GM18511 (cell line): ENCODE measurements at regions not wholly inside any gene's neighbourhood (a gene's known extent, or its start where the extent isn't known, plus 50 kb on each side); places are given as distances from the start of the nearest gene placed in this dataset.
"Not testable (repeated sequence)": the region's sequence is repeated elsewhere in the genome, so short reads cannot be mapped to it uniquely, and the experiment has no call there.

Experiments used
- ATAC-seq: cut with Tn5 transposase; IDR thresholded peaks from one replicate; pipeline ENCODE4 v1.9.1; 2021; ENCODE audit warnings: mild to moderate bottlenecking, moderate library complexity; ENCODE audit not compliant: unreplicated experiment

GRCh38 chr4:169934794-169935429 is 91.3 kb downstream of the MFAP3L start:
- no peak for ATAC-seq

DNA sequence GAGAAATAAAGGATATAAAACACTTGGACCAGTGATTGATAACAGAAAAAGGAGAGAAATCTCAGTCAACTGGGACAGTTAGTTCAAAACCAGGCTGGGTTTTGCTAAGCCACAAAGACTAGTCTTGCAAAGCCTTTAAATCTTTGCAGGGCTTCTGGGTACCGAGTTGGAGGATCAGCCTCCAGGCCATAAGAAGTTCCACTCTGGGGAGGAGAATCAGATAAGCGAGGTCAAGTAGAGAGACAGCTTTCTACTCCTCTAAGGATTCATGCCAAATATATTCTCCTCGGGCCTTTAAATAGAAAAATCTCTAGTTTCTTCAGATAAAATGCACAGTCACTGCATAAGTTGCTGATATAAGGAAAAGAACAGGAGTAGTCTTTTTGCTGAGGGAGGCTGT is 92.7 kb downstream of the MFAP3L start:
- no peak for ATAC-seq

DNA sequence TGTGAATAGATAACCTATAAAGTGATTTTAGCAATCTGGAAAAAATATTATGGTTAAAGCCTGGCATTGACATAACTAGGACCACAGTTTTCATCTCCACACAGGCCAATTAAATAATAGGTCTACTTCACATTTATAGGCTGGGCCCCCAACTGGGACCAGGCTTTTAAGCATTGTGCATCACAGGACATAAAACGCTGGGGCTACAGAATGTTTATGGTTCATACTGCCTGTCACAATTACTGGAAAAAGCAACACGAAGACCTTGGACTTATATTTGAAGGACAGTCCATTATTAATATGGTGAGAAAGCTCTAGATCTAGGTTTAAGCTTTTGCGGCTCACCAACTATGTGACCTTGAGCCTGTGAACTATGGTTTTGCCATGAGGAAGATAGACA is 94.2 kb downstream of the MFAP3L start:
- no peak for ATAC-seq

DNA sequence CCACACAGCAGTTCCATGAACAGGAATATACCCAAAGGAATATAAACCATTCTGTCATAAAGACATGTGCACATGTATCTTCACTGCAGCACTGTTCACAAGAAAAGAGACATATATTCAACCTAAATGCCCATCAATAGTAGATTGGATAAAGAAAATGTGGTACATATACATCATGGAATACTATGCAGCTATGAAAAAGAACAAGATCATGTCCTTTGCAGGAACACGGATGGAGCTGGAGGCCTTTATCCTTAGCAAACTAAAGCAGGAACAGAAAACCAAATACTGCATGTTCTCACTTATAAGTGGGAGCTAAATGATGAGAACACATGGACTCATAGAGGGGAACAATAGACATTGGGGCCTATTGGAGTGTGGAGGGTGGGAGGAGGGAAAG is 95.4 kb downstream of the MFAP3L start:
- not testable (repeated sequence) for ATAC-seq

DNA sequence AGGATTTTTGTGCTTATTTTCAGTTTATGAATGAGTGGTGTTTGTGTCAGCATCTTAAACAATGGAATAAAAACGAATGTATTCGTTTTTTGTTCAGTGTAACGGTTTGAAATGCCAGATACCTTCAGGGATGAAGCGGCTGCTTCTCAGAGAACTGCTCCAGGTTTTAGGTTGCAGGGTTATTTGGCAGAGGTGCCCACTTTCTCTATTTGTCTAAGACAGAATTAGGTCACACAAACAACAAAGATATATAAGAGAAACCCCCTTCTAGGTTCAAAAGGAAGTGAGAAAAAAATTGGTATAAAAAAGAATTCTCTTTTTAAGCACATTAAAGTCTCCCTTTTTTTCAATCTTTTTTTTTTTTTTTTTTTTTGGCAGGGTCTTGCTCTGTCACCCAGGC is 98.9 kb downstream of the MFAP3L start:
- no peak for ATAC-seq

- no peak for ATAC-seq
These were observed 100.5 kb downstream of the MFAP3L start for GRCh38 chr4:169925678-169926077.

- ATAC-seq, result no peak
These were observed 103.4 kb downstream of the MFAP3L start for GRCh38 chr4:169922632-169923276.

DNA sequence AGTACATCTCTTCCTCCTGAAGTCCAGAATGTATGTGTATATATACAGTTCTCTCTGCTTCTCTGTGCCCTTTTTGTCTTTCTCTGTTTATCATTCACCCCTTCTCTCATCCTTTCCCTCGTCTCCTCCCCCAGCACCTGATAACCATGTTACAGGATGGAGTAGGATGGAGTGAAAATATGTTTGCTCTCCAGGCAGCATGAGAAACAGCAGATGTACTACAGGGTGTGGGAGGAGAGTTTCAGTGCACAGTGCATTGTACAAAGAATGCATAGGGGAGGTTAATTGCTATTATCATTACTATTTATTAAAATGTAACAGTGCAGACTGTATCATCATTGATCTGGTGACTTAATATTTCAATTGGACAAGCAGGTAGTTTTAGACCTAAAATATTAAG is 104.5 kb downstream of the MFAP3L start:
- ATAC-seq, result no peak

- no peak for ATAC-seq
These were observed 105.0 kb downstream of the MFAP3L start for GRCh38 chr4:169921237-169921636.

- ATAC-seq, result not testable (repeated sequence)
These were observed 106.7 kb downstream of the MFAP3L start for GRCh38 chr4:169919194-169920124.

- ATAC-seq, result no peak
These were observed 110.7 kb downstream of the MFAP3L start for GRCh38 chr4:169915545-169915944.

DNA sequence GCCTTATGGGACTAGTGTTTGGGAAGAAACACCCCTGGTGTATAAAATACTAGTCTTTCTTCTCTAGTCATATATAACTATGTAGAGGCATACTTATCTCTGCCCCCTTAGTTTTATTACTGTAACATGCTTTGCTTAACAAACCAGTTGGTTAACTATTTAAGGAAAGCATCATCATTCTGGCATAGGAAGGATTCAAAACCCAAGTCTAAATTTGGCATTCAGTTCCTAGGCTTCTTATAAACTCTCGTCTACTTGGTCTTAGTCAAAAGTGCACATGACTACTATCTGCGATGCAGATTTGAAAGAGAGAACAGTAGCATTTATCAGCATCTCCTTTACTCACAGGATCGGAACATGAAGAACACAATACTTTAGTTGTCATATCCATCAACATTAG is 111.3 kb downstream of the MFAP3L start:
- ATAC-seq, result no peak

- no peak for ATAC-seq
These were observed 113.2 kb downstream of the MFAP3L start for GRCh38 chr4:169912996-169913395.

GRCh38 chr4:169909897-169910296 is 116.3 kb downstream of the MFAP3L start:
- ATAC-seq, result no peak

- ATAC-seq, result no peak
These were observed 116.7 kb downstream of the MFAP3L start for GRCh38 chr4:169909479-169909878.

GRCh38 chr4:169907705-169908104 is 118.5 kb downstream of the MFAP3L start:
- ATAC-seq, result no peak

GRCh38 chr4:169906821-169907220 is 119.4 kb downstream of the MFAP3L start:
- ATAC-seq, result no peak

DNA sequence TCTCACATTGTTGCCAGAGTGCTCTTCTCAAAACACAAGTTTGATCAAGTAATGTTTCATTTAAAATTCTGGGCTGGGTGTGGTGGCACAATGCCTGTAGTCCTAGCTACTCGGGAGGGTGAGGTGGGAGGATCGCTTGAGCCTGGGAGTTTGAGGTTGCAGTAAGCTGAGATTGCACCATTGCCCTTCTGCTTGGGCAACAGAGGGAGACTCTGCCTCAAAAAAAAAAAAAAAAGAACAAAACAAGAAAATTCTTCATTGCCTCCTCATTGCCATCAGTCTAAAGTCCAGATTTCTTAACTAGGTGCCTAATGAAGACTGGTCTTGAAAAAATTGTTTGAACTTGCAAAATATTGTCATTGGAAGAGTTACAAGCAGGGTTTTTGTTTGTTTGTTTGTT is 120.1 kb downstream of the MFAP3L start:
- ATAC-seq, result no peak

- no peak for ATAC-seq
These were observed 123.4 kb downstream of the MFAP3L start for GRCh38 chr4:169902658-169903345.

DNA sequence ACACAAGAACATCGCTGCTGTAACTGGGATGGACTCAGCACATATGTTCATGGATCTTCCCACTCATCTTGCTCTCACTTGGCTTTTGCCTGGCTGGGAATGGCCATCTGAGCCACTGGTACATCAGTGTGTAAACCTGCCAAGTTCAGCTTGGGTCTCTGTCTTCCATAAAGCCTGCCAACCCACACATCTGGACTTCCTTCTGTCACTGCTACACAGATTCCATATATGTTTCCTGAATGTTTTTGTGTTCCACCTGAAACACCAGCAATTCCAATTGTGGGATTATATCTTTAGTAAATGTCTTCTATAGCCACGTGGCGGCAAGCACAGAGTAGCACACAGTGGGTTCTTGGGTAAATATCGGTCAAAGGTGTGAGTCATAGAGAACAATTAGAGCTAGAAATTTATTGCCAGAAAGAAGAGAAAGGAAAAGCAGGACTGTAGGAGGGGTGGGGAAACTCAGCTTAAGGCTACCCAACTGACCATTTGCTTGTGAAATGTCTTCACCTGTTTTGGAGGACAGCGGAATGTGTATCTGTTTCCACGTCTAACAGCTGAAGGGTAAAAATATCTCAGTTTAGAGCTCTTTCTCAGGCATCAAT is 125.9 kb downstream of the MFAP3L start:
- ATAC-seq, result no peak

GRCh38 chr4:169899295-169899694 is 126.9 kb downstream of the MFAP3L start:
- ATAC-seq, result no peak
